Jurkat, Clone E6-1 (cell line): ENCODE measurements at regions not wholly inside any gene's neighbourhood (a gene's known extent, or its start where the extent isn't known, plus 50 kb on each side); places are given as distances from the start of the nearest gene placed in this dataset.
"Not testable (repeated sequence)": the region's sequence is repeated elsewhere in the genome, so short reads cannot be mapped to it uniquely, and the experiment has no call there.

ENCODE experiments used
- DNase-seq: peaks from one replicate; pipeline ENCODE4 v3.0.0-alpha.2; 2011; ENCODE audit warnings: low read depth, low spot score
- H3K4me3 ChIP-seq: 2 replicates; pipeline ENCODE4 v1.5.1; 2011; ENCODE audit warnings: mild to moderate bottlenecking, low read length, control low read depth, moderate library complexity

DNA sequence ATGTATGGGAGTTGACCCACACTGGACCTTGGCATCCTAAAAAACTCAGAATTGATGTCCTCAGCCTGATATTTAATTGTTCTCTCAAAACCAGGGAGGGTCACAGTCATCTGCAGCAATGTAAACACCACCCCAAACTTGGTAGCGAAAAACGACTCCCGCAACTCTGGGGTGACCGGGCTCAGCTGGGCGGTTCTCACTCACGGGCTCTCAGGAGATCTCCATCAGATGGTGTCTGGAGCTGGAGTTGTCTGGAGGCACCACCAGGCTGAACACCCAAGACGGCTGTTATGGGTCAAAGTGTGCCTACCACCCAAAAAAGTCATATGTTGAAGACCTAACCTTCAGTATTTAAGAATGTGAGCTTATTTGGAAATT lies 50.9 kb upstream of the NXT1 start:
- no peak for DNase-seq
- no peak overlapping the region for H3K4me3 ChIP-seq

DNA sequence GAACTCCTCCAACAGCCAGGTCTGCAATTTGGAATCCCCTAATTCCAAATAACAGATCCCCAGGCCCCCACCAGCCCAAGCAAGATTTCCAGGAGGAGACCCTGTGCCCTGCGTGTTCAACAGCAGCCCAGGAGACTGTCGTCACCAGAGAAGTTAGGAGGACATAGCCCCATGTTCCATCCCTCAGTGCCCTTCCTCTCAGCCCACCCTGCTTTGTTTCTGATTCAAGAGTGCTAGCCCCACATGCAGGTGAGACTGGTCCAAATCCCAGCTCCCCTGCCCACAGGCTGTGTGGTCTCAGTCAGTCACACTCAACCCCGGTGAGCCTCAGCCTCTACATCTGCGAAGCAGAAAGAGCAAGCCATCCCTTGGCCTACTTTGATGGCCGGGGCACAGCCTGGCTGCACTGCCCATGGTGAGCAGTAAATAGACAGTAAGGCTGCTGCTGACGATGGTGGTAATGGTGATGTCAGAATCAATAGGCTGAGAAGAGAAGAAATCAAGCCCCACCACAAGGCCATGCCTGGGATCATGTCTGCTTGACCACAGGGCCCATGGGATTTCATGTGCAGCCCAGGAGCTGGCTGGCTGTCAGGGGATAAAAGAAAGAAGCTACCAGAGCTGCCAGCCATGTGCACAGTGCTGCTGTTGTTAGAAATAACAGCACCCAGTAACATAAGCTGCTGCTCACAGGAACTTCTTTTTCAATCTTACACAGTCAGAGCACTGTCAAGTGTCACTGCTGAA lies 51.5 kb upstream of the NXT1 start:
- DNase-seq = no peak

GRCh38 chr20:23298155-23298554 lies 52.4 kb upstream of the NXT1 start:
- no peak for DNase-seq

More for the DNA sequence above, 51.5 kb upstream of the NXT1 start:
- no peak overlapping the region for H3K4me3 ChIP-seq

DNA sequence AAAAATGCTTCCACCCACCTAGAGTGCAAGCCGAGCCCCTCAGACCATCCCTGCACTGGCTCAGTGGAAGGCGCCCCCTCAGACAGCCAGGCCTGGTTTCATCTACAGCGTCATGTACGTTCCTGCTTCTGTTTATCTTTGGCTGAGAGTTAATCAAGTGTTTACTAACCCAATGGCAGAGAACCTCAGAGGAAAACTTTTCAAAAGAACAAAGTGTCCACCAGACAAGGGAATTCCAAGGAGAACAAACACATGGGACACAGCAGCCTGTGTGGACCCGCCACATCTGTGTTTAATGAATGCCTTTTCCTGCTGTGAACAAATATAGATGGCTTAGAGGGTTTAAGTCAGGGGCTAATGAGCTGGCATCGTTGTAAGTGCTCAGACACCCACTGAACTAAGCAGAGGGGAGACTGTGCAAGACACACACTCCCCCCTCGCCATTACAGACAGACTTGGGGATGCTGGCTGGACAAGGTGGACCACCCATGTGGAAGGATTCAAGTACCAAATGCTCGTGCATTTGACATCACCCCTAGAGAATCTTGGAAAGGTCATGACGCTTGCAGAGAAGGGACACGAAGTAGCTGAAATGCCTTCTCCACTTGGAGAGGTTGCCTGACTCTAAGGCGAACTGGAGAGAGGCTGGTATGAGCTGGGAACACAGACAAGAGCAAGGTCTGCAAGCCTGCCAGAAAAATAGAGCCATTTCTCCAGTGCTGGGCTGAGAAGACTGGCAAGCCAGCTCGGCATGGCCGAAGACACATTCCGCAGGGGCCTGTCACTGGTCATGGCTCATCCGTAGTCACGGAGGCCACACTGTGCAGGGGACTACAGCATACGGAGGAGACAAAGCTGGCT lies 53.5 kb upstream of the NXT1 start:
- no peak for DNase-seq
- H3K4me3 ChIP-seq = no peak overlapping the region

More at GRCh38 chr20:23298155-23298554, 52.4 kb upstream of the NXT1 start:
- H3K4me3 ChIP-seq = no peak overlapping the region

- no peak overlapping the region for H3K4me3 ChIP-seq
- DNase-seq = no peak
Observed at GRCh38 chr20:23295934-23296333, 54.7 kb upstream of the NXT1 start.

DNA sequence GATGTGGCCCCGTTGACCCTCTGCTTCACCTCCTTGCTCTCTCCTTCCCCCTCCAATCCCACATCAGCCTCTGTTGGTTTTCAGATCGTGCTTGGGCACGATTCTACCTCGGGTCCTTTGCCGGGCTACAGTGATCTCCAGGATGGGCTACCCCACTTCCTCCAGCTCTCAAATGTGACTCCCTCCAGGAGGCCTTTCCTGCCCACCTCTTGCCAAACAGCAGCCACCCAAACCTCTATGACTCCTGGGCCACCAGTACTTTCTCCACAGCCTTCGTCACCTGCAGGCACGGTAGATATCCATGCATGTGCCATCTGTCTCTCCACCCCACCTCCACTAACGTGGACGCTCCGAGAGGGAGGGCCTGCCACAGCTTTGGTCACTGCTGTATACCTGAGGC lies 55.9 kb upstream of the NXT1 start:
- H3K4me3 ChIP-seq = no peak overlapping the region
- no peak for DNase-seq

- no peak for DNase-seq
Observed at GRCh38 chr20:23294166-23294565, 56.4 kb upstream of the NXT1 start.

GRCh38 chr20:23293689-23294088 lies 56.9 kb upstream of the NXT1 start:
- H3K4me3 ChIP-seq = no peak overlapping the region
- DNase-seq = no peak

More at GRCh38 chr20:23294166-23294565, 56.4 kb upstream of the NXT1 start:
- H3K4me3 ChIP-seq = no peak overlapping the region

- DNase-seq, H3K4me3 ChIP-seq: not testable (repeated sequence)
Observed at GRCh38 chr20:23292311-23292710, 58.3 kb upstream of the NXT1 start.

DNA sequence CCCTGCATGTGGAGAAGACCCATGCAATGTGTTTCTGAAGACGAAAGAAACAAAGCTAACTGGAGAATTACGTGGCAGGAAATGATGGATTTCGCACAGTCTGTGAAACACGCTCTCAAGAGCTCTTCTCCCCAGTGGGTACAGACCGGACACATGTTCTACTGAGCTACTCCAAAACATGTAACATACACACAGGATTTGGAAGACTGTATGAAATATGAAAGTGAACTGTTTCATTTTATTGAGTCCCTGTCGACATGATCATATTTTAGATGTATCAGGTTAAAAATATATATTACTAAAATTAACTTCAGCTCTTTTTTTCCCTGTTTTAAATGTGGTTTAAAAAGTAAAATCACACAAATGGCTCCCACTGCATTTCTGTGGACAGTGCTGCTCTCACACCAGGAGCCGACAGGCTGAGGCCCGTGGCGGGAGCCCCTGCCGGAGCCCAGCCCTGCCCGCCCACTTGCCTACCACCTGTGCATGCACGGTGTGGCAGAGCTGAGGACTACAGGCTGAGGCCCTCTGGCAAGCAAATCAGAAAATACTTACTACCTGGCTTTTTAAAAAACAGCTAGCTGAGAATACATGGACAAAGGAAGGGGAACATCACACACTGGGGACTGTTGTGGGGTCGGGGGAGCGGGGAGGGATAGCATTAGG lies 58.9 kb upstream of the NXT1 start:
- no peak for DNase-seq
- H3K4me3 ChIP-seq = no peak overlapping the region

DNA sequence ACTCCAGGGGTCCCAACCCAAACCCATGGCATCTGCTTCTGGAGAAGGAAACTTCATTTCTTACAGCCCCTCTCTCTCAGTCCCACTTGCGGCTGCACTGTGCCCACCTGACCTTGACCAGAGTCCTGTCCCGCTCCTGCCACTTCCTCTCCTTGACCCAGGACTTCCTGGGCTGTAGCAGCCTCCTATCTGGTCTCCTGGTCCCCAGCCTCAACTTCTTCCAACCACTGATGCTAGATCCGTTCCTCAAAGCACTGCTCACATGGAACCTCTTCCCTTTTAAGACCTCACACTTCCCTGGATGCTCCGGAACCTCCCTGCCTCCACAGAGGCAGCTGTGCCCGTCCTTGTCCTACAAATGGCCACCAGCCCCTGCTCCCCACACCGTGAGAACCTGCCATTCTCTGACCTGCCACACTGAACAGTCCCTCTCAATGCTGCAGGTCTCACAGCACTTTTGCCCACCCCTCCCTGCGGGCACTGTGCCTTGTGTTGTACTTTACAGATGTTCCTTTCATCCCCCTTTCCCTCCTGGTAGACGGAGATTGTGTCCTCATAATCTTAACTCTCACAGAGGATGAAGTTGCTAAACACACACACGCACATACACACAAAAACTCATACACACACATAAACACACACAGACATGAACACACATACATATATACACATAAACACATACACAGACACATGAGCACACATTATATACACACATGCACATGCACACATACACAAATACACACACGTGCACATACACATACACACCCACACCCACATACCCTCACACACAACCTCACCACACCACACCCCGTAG lies 59.6 kb upstream of the NXT1 start:
- no peak overlapping the region for H3K4me3 ChIP-seq
- no peak for DNase-seq

DNA sequence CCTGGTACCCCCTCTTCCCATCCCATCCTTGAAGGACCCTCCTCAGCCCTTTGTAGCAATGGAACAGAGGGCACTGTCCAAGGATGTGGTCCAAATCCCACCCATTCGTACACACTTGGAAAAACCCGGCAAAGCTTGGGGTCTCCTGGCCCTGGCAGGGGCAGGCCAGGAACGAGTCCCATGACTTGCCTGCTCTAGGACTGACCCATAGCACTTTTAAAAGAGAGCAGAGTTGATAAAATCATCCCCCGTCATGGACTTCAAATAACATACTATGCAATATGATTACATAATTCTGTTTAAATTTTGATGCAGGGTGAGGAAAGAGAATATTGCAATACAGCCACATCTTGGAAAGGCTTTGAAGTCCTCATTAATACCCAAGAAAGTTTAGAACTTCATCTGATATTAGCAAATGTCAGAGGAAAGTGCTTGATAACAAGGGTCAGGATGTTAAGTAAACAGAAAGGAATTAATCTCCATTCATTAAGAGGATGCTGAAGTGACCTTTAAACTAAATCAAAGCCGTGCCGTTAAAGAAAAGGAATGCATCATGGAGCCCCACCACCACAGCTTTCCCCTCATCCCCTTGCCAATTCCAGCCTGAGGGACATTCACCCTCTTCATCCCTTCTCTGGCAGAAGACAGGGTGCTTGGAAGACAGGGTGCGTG lies 60.7 kb upstream of the NXT1 start:
- no peak for DNase-seq
- H3K4me3 ChIP-seq = no peak overlapping the region

GRCh38 chr20:23289249-23289648 lies 61.3 kb upstream of the NXT1 start:
- DNase-seq = no peak
- H3K4me3 ChIP-seq = no peak overlapping the region

GRCh38 chr20:23287354-23288190 lies 63.0 kb upstream of the NXT1 start:
- no peak overlapping the region for H3K4me3 ChIP-seq
- no peak for DNase-seq

DNA sequence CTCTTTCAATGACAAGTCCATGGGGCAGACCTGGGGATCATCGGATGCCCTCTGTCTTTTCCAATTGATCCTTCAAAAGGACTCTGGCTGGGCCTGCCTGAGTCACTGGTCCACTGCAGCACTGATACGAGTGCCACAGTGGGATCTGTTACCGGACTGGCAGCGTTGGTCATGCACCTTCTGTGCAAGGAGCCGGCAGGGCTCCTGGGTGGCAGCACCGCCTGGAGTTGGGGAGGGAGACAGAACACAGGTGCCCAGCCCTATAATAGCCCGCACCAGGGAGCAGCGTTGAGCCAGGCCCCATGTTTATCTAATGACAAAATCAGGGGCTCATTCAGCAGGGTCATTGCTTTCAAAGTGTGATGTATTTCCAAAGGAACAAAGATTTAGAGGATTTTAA lies 64.2 kb upstream of the NXT1 start:
- no peak for DNase-seq
- H3K4me3 ChIP-seq = no peak overlapping the region

GRCh38 chr20:23285536-23285935 lies 65.1 kb upstream of the NXT1 start:
- H3K4me3 ChIP-seq = no peak overlapping the region
- no peak for DNase-seq

GRCh38 chr20:23284009-23284408 lies 66.6 kb upstream of the NXT1 start:
- no peak overlapping the region for H3K4me3 ChIP-seq
- DNase-seq = no peak
